ENCODE measurements at regions not wholly inside any gene's neighbourhood (a gene's known extent, or its start where the extent isn't known, plus 50 kb on each side); places are given as distances from the start of the nearest gene placed in this dataset.

- POLR2A ChIA-PET (ENCODE audit: partially characterized antibody): no interaction called here
- H3K9me3 ChIP-seq (ENCODE audit: control insufficient read depth in 1 of 2, low read length in 2 of 2): no peaks in the 10 kb centered on the region
Measured at GRCh38 chr16:74146643-74147042, 150.0 kb upstream of the PSMD7 start.

GRCh38 chr16:74143171-74143570 lies 153.4 kb upstream of the PSMD7 start:
- no peaks in the 10 kb centered on the region for H3K27me3 ChIP-seq (ENCODE audit: insufficient read depth, low read length)
- no peak overlapping the region for H3K4me3 ChIP-seq (ENCODE audit: low read length in 2 of 2)
- Mint-ChIP-seq H3K9me3 (peaks cover 0 to 13% (median 3%) of the 10 kb centered on the region in 8 donors), H3K36me3 (no peaks in the 10 kb centered on the region), H3K27ac (no peak overlapping the region), H3K4me1 (no peaks in the 10 kb centered on the region), H3K4me3 (no peak overlapping the region), H3K27me3 (peaks cover 0 to 7% of the 10 kb centered on the region in 2 donors)
- no peaks in the 10 kb centered on the region for H3K4me1 ChIP-seq (ENCODE audit: insufficient read depth, low read length)
- CTCF ChIA-PET (ENCODE audit: partially characterized antibody): interaction anchor here (0.6 kb wide), 1 partner anchor 808 kb away, joined by 3 read pairs; no protein-coding TSS in a partner anchor
- H3K36me3 ChIP-seq (ENCODE audit: insufficient read depth, low read length): no peaks in the 10 kb centered on the region
- DNase-seq: no peak
- H3K9me3 ChIP-seq (ENCODE audit: control insufficient read depth in 1 of 2, low read length in 2 of 2): no peaks in the 10 kb centered on the region
- POLR2A ChIA-PET (ENCODE audit: partially characterized antibody): no interaction called here
- H3K27ac ChIP-seq (ENCODE audit: low read depth, low read length): no peak overlapping the region
- intact Hi-C loops (cut with micrococcal nuclease): no loop called here

More at GRCh38 chr16:74146643-74147042, 150.0 kb upstream of the PSMD7 start:
- Mint-ChIP-seq H3K27me3 (no peaks in the 10 kb centered on the region), H3K9me3 (peaks cover 0 to 6% (median 3%) of the 10 kb centered on the region in 8 donors), H3K4me1 (no peaks in the 10 kb centered on the region), H3K4me3 (no peak overlapping the region), H3K36me3 (no peaks in the 10 kb centered on the region), H3K27ac (no peak overlapping the region)
- Histone ChIP-seq H3K36me3 (ENCODE audit: insufficient read depth, low read length) (no peaks in the 10 kb centered on the region), H3K4me1 (ENCODE audit: insufficient read depth, low read length) (no peaks in the 10 kb centered on the region), H3K27me3 (ENCODE audit: insufficient read depth, low read length) (no peaks in the 10 kb centered on the region), H3K27ac (ENCODE audit: low read depth, low read length) (no peak overlapping the region), H3K4me3 (ENCODE audit: low read length in 2 of 2) (no peak overlapping the region)
- CTCF ChIA-PET (ENCODE audit: partially characterized antibody): no interaction called here
- no peak for DNase-seq
- intact Hi-C loops (cut with micrococcal nuclease): no loop called here

GRCh38 chr16:74141015-74141414 lies 155.6 kb upstream of the PSMD7 start:
- intact Hi-C loops (cut with micrococcal nuclease): no loop called here
- H3K9me3 Mint-ChIP-seq: peaks cover 0 to 12% (median 3%) of the 10 kb centered on the region in 8 donors
- no peaks in the 10 kb centered on the region for H3K36me3 Mint-ChIP-seq
- Histone ChIP-seq H3K36me3 (ENCODE audit: insufficient read depth, low read length) (no peaks in the 10 kb centered on the region), H3K9me3 (ENCODE audit: control insufficient read depth in 1 of 2, low read length in 2 of 2) (no peaks in the 10 kb centered on the region), H3K4me1 (ENCODE audit: insufficient read depth, low read length) (no peaks in the 10 kb centered on the region), H3K27me3 (ENCODE audit: insufficient read depth, low read length) (no peaks in the 10 kb centered on the region), H3K4me3 (ENCODE audit: low read length in 2 of 2) (no peak overlapping the region), H3K27ac (ENCODE audit: low read depth, low read length) (no peak overlapping the region)
- H3K27ac Mint-ChIP-seq: no peak overlapping the region
- DNase-seq: no peak
- H3K4me1 Mint-ChIP-seq: no peaks in the 10 kb centered on the region
- CTCF ChIA-PET (ENCODE audit: partially characterized antibody): no interaction called here
- POLR2A ChIA-PET (ENCODE audit: partially characterized antibody): no interaction called here
- no peak overlapping the region for H3K4me3 Mint-ChIP-seq
- H3K27me3 Mint-ChIP-seq: peaks cover 0 to 7% of the 10 kb centered on the region in 2 donors

GRCh38 chr16:74140557-74140956 lies 156.1 kb upstream of the PSMD7 start:
- Mint-ChIP-seq H3K9me3 (peaks cover 0 to 12% (median 3%) of the 10 kb centered on the region in 8 donors), H3K27ac (no peak overlapping the region), H3K27me3 (peaks cover 0 to 7% of the 10 kb centered on the region in 2 donors), H3K36me3 (no peaks in the 10 kb centered on the region), H3K4me3 (no peak overlapping the region), H3K4me1 (no peaks in the 10 kb centered on the region)
- Histone ChIP-seq H3K27me3 (ENCODE audit: insufficient read depth, low read length) (no peaks in the 10 kb centered on the region), H3K36me3 (ENCODE audit: insufficient read depth, low read length) (no peaks in the 10 kb centered on the region), H3K9me3 (ENCODE audit: control insufficient read depth in 1 of 2, low read length in 2 of 2) (no peaks in the 10 kb centered on the region), H3K27ac (ENCODE audit: low read depth, low read length) (no peak overlapping the region), H3K4me3 (ENCODE audit: low read length in 2 of 2) (no peak overlapping the region), H3K4me1 (ENCODE audit: insufficient read depth, low read length) (no peaks in the 10 kb centered on the region)
- intact Hi-C loops (cut with micrococcal nuclease): no loop called here
- DNase-seq: no peak
- ChIA-PET POLR2A (ENCODE audit: partially characterized antibody) (no interaction called here), CTCF (ENCODE audit: partially characterized antibody) (no interaction called here)

- POLR2A ChIA-PET (ENCODE audit: partially characterized antibody): no interaction called here
- DNase-seq: no peak
- H3K36me3 Mint-ChIP-seq: no peaks in the 10 kb centered on the region
- no peak overlapping the region for H3K27ac ChIP-seq (ENCODE audit: low read depth, low read length)
- CTCF ChIA-PET (ENCODE audit: partially characterized antibody): no interaction called here
- no peaks in the 10 kb centered on the region for H3K9me3 ChIP-seq (ENCODE audit: control insufficient read depth in 1 of 2, low read length in 2 of 2)
- no peaks in the 10 kb centered on the region for H3K4me1 Mint-ChIP-seq
- no peaks in the 10 kb centered on the region for H3K36me3 ChIP-seq (ENCODE audit: insufficient read depth, low read length)
- no peak overlapping the region for H3K4me3 ChIP-seq (ENCODE audit: low read length in 2 of 2)
- no peaks in the 10 kb centered on the region for H3K4me1 ChIP-seq (ENCODE audit: insufficient read depth, low read length)
- no peaks in the 10 kb centered on the region for H3K27me3 ChIP-seq (ENCODE audit: insufficient read depth, low read length)
- no peak overlapping the region for H3K4me3 Mint-ChIP-seq
- H3K27ac Mint-ChIP-seq: no peak overlapping the region
- intact Hi-C loops (cut with micrococcal nuclease): no loop called here
- peaks cover 0 to 16% (median 6%) of the 10 kb centered on the region in 8 donors for H3K9me3 Mint-ChIP-seq
- H3K27me3 Mint-ChIP-seq: peaks cover 0 to 2% of the 10 kb centered on the region in 2 donors
Measured at GRCh38 chr16:74123826-74124225, 172.8 kb upstream of the PSMD7 start.

- H3K4me3 ChIP-seq (ENCODE audit: low read length in 2 of 2): no peak overlapping the region
- H3K27me3 Mint-ChIP-seq: peaks cover 0 to 5% of the 10 kb centered on the region in 2 donors
- intact Hi-C loops (cut with micrococcal nuclease): no loop called here
Measured at GRCh38 chr16:74123195-74123594, 173.4 kb upstream of the PSMD7 start.

GRCh38 chr16:74117798-74118197 lies 178.8 kb upstream of the PSMD7 start:
- Histone ChIP-seq H3K9me3 (ENCODE audit: control insufficient read depth in 1 of 2, low read length in 2 of 2) (no peaks in the 10 kb centered on the region), H3K4me3 (ENCODE audit: low read length in 2 of 2) (no peak overlapping the region), H3K36me3 (ENCODE audit: insufficient read depth, low read length) (no peaks in the 10 kb centered on the region), H3K4me1 (ENCODE audit: insufficient read depth, low read length) (no peaks in the 10 kb centered on the region), H3K27me3 (ENCODE audit: insufficient read depth, low read length) (no peaks in the 10 kb centered on the region), H3K27ac (ENCODE audit: low read depth, low read length) (no peak overlapping the region)
- no peak for DNase-seq
- CTCF ChIA-PET (ENCODE audit: partially characterized antibody): no interaction called here
- Mint-ChIP-seq H3K27ac (no peak overlapping the region), H3K4me1 (no peaks in the 10 kb centered on the region), H3K4me3 (no peak overlapping the region), H3K36me3 (no peaks in the 10 kb centered on the region), H3K27me3 (peaks cover 0 to 4% of the 10 kb centered on the region in 2 donors), H3K9me3 (peaks cover 0 to 2% (median 0%) of the 10 kb centered on the region in 8 donors)
- POLR2A ChIA-PET (ENCODE audit: partially characterized antibody): no interaction called here
- intact Hi-C loops (cut with micrococcal nuclease): no loop called here

More at GRCh38 chr16:74123195-74123594, 173.4 kb upstream of the PSMD7 start:
- Mint-ChIP-seq H3K4me3 (no peak overlapping the region), H3K4me1 (no peaks in the 10 kb centered on the region), H3K9me3 (peaks cover 0 to 16% (median 6%) of the 10 kb centered on the region in 8 donors), H3K36me3 (no peaks in the 10 kb centered on the region), H3K27ac (no peak overlapping the region)
- ChIA-PET CTCF (ENCODE audit: partially characterized antibody) (no interaction called here), POLR2A (ENCODE audit: partially characterized antibody) (no interaction called here)
- Histone ChIP-seq H3K9me3 (ENCODE audit: control insufficient read depth in 1 of 2, low read length in 2 of 2) (no peaks in the 10 kb centered on the region), H3K36me3 (ENCODE audit: insufficient read depth, low read length) (no peaks in the 10 kb centered on the region), H3K4me1 (ENCODE audit: insufficient read depth, low read length) (no peaks in the 10 kb centered on the region), H3K27me3 (ENCODE audit: insufficient read depth, low read length) (no peaks in the 10 kb centered on the region), H3K27ac (ENCODE audit: low read depth, low read length) (no peak overlapping the region)
- no peak for DNase-seq

GRCh38 chr16:74113545-74113944 lies 183.1 kb upstream of the PSMD7 start:
- no peaks in the 10 kb centered on the region for H3K4me1 Mint-ChIP-seq
- H3K27me3 ChIP-seq (ENCODE audit: insufficient read depth, low read length): no peaks in the 10 kb centered on the region
- no peaks in the 10 kb centered on the region for H3K36me3 Mint-ChIP-seq
- H3K36me3 ChIP-seq (ENCODE audit: insufficient read depth, low read length): no peaks in the 10 kb centered on the region
- no peaks in the 10 kb centered on the region for H3K9me3 ChIP-seq (ENCODE audit: control insufficient read depth in 1 of 2, low read length in 2 of 2)
- H3K4me3 ChIP-seq (ENCODE audit: low read length in 2 of 2): no peak overlapping the region
- H3K27ac ChIP-seq (ENCODE audit: low read depth, low read length): no peak overlapping the region
- H3K4me3 Mint-ChIP-seq: no peak overlapping the region
- no peak for DNase-seq
- H3K27ac Mint-ChIP-seq: no peak overlapping the region
- POLR2A ChIA-PET (ENCODE audit: partially characterized antibody): no interaction called here
- intact Hi-C loops (cut with micrococcal nuclease): no loop called here
- H3K4me1 ChIP-seq (ENCODE audit: insufficient read depth, low read length): no peaks in the 10 kb centered on the region
- H3K9me3 Mint-ChIP-seq: peaks cover 0 to 2% (median 0%) of the 10 kb centered on the region in 8 donors
- peaks cover 0 to 5% of the 10 kb centered on the region in 2 donors for H3K27me3 Mint-ChIP-seq
- CTCF ChIA-PET (ENCODE audit: partially characterized antibody): no interaction called here
